ENCODE measurements at regions not wholly inside any gene's neighbourhood (a gene's known extent, or its start where the extent isn't known, plus 50 kb on each side); places are given as distances from the start of the nearest gene placed in this dataset.

- DNase-seq (ENCODE audit: low read depth in 2 of 2): no peak
These were observed 349.9 kb downstream of the PIK3R1 start for GRCh38 chr5:68565427-68565826.

DNA sequence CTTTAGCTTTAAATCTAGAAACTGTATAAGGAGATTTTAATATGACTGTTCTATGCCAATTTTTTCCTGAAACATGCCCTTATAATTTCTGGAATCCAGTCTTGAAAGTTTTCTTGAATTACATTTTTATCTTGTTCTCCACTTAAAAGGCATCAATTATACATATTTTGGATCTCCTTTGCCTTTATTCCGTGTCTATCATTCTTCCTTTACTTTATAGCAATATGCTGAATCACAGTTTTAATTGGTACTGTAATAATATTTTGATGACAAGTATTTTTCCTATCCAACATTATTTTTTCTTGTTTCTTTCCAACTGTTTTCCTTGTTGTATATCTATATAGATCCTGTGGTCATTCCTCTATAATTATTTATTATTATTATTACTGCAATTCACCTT, 361.2 kb downstream of the PIK3R1 start:
- DNase-seq (ENCODE audit: low read depth in 2 of 2): no peak

DNA sequence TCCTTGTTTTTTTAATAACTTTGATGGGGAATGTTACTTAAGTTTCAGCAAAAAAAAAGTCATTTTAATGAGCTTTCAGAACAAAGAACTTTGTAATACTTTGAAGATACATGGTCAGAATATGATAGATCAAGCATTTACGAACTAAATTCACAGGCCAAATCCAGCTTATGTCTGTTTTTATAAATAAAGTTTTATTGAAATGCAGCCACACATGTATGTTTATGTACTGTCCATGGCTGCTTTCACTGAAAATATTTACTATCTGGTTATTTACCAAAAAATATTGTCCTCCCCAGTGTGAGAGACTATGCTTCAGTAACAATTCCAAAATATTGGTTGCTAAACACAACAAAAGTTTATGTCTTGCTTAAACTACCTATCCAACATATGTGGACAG, 366.7 kb downstream of the PIK3R1 start:
- no peak for DNase-seq (ENCODE audit: low read depth in 2 of 2)

DNA sequence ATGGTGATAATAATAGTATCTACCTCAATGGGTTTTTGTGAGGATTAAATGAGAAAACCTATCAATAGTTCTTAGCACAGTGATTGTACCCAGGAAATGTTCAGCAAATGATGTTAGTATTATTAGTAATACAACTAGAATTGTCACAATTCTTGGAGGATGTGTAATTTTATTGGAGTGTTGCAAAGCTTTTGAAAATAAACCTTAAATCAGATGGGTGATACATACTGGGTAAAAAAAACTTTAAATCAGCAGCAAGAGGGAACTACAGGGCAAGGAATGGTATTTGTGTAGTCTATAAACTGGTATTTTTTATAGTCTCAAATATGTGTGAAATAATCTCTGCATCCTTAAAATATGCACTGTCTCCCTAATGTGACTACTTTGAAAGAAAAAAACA, 371.6 kb downstream of the PIK3R1 start:
- no peak for DNase-seq (ENCODE audit: low read depth in 2 of 2)

DNA sequence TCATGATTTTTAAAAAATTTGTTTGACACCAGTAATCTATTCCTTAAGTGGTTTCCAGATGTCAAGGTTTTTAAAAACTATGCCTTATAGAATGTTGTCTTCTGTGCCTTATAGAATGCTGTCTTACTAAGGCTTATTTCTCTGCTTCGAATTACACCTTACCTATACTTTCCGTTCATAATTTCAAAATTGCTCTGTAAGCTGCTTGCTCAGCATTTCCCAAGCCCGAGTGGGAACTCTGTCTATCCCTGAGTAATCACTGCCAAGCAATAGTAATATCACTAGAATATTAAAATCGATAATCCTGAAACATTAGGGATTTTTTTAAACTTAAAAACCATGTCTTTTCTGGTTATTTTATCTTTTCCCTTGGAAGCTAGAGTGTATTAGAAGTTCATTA, 376.3 kb downstream of the PIK3R1 start:
- DNase-seq (ENCODE audit: low read depth in 2 of 2): no peak

GRCh38 chr5:68592351-68592750, 376.8 kb downstream of the PIK3R1 start:
- no peak for DNase-seq (ENCODE audit: low read depth in 2 of 2)

DNA sequence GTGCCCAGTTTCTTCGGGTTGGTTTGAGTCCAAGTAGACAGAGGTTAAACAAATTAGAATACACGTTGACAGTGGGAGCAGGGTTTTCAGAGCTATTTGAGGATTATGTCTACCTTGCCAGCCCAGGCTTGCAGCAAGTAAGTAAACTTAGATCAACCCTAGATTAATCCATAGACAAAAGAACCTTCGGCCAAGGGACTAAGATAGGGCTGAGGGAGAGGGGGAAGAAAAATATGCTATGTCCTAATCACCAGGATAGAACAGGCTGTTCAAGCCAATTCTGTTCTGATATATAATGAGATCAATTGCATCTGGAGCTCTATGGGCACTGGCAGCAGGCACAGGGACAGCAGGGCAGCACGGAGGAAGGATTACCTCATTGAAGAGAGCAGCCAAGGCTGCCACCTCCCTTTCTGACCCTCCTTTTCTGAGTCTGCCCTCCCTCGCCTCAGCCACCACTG, 377.7 kb downstream of the PIK3R1 start:
- no peak for DNase-seq (ENCODE audit: low read depth in 2 of 2)

DNA sequence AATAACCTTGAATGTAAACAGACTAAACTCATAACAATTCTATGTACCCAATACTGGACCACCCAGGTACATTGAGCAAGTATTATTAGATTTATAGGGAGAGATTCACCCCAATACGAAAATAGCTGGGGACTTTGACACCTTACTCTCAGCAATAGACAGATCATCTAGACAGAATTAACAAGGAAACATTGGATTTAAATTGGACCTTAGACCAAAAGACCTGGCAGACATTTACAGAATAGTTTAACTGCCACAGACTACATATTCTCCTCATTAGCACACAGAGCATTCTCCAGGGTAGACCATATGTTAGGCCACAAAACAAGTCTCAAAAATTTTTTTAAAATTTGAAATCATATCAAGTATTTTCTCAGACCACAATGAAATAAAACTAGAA, 397.4 kb downstream of the PIK3R1 start:
- DNase-seq (ENCODE audit: low read depth in 2 of 2): no peak

DNA sequence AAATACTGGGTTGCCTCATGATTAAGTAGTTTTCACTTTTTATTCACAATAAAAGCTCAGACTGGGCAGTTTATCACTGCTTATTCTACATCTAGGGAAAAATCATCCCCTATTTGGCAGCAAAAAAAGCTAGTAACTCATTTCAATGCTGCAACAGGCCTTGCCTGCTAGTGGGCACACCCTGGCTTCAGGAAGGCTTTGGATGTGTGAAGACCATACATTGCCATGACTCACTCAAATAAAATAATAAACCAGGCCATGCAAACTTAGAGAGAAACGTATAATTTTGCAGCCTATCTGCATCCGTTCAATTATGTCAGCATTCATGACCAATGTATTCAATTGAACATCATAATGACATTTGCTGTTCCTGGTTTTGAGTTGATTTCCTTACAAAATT, 402.9 kb downstream of the PIK3R1 start:
- DNase-seq (ENCODE audit: low read depth in 2 of 2): no peak

GRCh38 chr5:68627001-68627400, 411.4 kb downstream of the PIK3R1 start:
- no peak for DNase-seq (ENCODE audit: low read depth in 2 of 2)

GRCh38 chr5:68628082-68628814, 412.7 kb downstream of the PIK3R1 start:
- no peak for DNase-seq (ENCODE audit: low read depth in 2 of 2)

DNA sequence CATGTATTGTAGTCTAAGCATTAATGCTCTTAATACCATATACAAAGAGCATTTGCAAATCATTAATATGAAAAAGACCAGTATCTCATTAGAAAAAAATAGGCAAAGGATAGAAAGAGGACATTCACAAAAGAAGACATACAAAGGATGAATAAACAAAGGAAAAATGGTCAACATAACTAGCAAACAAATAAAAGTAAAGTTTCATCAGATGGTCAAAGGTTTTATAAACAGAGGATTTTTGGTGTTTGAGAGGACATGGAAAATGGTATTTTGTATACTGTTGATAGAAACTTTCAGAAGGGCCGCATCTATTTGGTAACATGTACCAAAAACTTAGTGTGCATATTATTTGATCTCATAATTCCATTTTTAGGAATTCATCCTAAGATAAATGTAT, 414.8 kb downstream of the PIK3R1 start:
- DNase-seq (ENCODE audit: low read depth in 2 of 2): no peak

DNA sequence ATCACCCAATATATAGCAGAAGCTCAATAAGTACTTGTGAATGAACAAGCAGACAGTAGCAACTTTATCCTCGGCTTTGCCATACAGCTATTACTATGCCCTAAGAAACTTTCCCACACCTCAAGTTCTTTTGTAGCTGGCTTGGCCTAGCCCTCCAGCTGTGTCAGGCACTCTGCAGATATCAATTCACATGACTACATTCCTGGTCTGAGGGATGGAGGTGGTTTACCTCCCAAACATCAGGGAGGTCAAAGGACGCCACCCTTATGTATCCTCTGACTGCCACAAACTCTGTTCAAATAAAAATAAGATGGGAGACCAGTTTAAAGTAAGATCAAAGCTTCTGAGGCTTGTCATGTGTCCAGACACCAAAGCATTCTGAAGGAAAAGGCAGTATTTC, 416.3 kb downstream of the PIK3R1 start:
- DNase-seq (ENCODE audit: low read depth in 2 of 2): no peak

GRCh38 chr5:68641211-68641610, 425.7 kb downstream of the PIK3R1 start:
- no peak for DNase-seq (ENCODE audit: low read depth in 2 of 2)

DNA sequence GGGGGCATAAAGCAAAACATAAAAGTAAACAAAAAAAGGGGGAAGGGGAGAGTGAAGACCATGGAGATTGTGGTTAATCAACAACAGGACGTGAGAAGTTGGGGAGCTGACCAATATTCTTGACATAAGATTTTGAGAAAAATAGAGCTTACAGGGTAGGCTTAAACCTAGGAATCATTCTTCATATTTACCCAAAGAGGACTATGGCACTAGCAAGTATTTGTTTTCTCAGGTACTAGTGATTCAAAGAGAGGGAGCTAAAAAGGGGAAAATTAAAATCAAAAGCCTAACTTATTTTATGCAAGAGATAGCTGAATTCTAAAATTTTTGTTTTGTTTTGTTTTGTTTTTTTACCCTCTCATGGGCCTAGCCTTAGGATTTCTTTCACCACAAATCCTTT, 427.5 kb downstream of the PIK3R1 start:
- no peak for DNase-seq (ENCODE audit: low read depth in 2 of 2)

DNA sequence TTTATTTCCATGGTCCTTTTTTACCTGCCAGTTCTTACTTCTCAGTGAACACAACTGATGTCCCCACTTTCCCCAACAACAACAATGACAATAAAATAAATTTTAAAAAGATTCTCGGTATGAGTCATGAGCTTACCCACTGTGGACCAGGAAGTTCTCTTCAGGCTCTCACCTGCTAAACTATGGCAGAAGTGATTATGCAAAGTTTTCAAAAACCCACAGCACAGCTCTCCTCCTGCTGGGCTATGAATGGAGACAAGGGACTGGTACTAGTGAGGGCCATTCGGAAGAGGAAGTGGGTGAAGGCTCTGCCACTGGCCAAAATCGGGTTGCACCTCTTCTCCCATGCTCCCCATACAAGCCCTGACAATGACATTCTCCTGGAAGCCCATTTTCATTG, 429.4 kb downstream of the PIK3R1 start:
- no peak for DNase-seq (ENCODE audit: low read depth in 2 of 2)

- no peak for DNase-seq (ENCODE audit: low read depth in 2 of 2)
These were observed 430.6 kb downstream of the PIK3R1 start for GRCh38 chr5:68646144-68646543.

DNA sequence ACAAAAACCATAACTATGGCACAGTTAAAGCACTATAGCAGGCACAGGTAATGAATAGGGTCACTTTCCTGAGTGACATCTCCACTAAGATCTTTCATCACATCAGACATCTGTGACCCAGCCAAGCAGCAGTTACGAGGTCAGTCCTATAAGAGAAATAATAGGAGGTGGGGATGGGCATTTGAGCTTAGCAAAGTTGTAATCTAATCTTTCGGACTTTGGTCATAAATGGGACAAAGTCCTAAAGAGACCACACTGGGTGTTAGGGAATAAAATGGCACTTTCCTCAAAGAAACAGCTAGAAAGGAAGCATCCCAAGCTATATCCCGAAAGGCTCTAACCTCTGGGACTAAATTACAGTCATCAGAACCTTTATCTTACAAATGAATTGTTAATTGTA, 432.2 kb downstream of the PIK3R1 start:
- DNase-seq (ENCODE audit: low read depth in 2 of 2): no peak

DNA sequence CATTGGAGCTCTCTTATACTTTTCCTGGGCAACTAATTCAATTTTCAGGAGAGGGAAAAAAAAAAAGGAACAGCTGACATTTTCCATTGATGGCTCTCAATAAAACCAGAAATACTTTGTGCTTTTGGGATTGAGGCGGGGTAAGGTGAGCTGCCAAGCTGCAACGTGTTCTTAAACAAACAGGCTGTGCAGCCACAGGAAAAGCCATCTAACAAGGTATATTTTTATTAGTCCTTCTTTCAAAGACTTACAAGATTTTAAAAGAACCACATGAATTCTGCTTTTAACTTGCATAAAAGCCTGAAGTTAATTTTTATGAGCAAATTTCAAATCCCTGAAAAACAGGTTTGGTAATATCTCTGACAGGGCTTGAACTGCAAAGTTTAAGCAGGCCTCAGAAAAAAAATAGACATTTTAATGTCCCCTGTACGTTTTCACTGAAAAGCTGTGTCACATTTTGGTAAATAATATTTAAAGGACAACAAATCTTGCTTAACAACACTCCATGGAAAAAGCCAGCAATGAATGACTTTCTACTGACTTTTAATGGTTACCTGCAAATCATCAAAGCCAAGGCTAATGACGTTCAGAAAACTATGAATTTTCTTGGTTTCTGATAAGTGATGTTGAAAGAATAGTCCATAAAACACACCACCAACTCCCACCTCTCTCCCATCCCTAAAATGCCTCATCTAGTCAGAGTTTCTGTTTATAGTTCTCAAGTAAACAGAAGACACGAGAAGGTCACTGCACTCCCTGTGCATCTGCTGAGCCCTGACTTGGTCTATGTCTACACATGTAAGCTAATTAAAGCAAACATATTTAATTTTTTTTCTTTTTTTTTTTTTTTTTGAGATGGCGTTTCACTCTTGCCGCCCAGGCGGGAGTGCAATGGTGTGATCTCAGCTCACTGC, 433.6 kb downstream of the PIK3R1 start:
- no peak for DNase-seq (ENCODE audit: low read depth in 2 of 2)

- no peak for DNase-seq (ENCODE audit: low read depth in 2 of 2)
These were observed 437.0 kb downstream of the PIK3R1 start for GRCh38 chr5:68652534-68652965.

DNA sequence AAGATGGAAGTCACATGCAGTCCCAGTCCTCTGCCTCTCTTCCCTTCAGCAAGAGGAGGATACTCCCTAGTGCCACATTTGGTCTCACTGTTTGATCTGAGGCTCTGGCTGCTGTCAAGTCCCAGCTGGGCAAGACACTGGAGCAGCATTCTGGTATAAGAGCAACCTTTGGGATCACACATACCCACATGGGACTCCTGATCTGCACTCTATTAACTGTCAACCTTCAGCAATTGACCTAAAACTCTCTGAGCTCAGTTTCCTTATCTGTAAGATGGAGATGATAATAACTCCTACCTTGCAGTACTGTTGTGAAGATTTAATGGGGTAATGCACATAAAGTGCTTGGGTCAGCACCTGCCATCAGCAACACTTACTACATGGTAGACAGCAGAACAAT, 437.9 kb downstream of the PIK3R1 start:
- DNase-seq (ENCODE audit: low read depth in 2 of 2): no peak

- no peak for DNase-seq (ENCODE audit: low read depth in 2 of 2)
These were observed 436.5 kb upstream of the SLC30A5 start for GRCh38 chr5:68657055-68657961.

All from stimulated activated CD8-positive, alpha-beta memory T cell treated with anti-CD3 and anti-CD28 coated beads, Interleukin-2, amount 100 ng/mL, for 1 hour (primary cell).